GM23338 (cell line): ENCODE measurements at regions not wholly inside any gene's neighbourhood (a gene's known extent, or its start where the extent isn't known, plus 50 kb on each side); places are given as distances from the start of the nearest gene placed in this dataset.

Experiments used
- ATAC-seq: fragments of 200-7000 bp; cut with Tn5 transposase; 3 replicates; pipeline ENCODE4 v1.9.1; 2020
- DNase-seq: peaks from one replicate; pipeline ENCODE4 v3.0.0-alpha.2; 2015; ENCODE audit warnings: low spot score
- H2AFZ ChIP-seq: fragments of 200-600 bp; sonication (generic); 2 replicates; pipeline ENCODE4 v1.8.0; 2016; ENCODE audit warnings: antibody characterized with exemption, mild to moderate bottlenecking, moderate library complexity
- H3F3A ChIP-seq: fragments of 200-600 bp; sonication (generic); replicated peaks from 2 replicates; pipeline ENCODE4 v1.8.0; 2017; ENCODE audit warnings: antibody characterized with exemption, mixed run types, low read depth
- H3K27ac ChIP-seq: fragments of 200-600 bp; sonication (generic); 2 replicates; pipeline ENCODE4 v1.6.1; 2016; ENCODE audit warnings: low read depth
- H3K27me3 ChIP-seq: fragments of 200-600 bp; sonication (generic); 2 replicates; pipeline ENCODE4 v1.8.0; 2016; ENCODE audit warnings: mild to moderate bottlenecking, mixed run types, moderate library complexity; ENCODE audit not compliant: insufficient read depth
- H3K36me3 ChIP-seq: fragments of 200-600 bp; sonication (generic); 2 replicates; pipeline ENCODE4 v1.8.0; 2016; ENCODE audit warnings: mild to moderate bottlenecking; ENCODE audit not compliant: insufficient read depth
- H3K4me1 ChIP-seq: fragments of 200-600 bp; sonication (generic); 2 replicates; pipeline ENCODE4 v1.8.0; 2016; ENCODE audit warnings: mild to moderate bottlenecking, moderate library complexity; ENCODE audit not compliant: insufficient read depth
- H3K4me2 ChIP-seq: fragments of 200-600 bp; sonication (generic); 2 replicates; pipeline ENCODE4 v1.7.1; 2017; ENCODE audit warnings: mixed run types
- H3K4me3 ChIP-seq: fragments of 200-600 bp; sonication (generic); 2 replicates; pipeline ENCODE4 v1.6.1; 2016; ENCODE audit warnings: mixed run types
- H3K79me2 ChIP-seq: fragments of 200-600 bp; sonication (generic); replicated peaks from 2 replicates; pipeline ENCODE4 v1.8.0; 2017; ENCODE audit warnings: mild to moderate bottlenecking; ENCODE audit not compliant: insufficient read depth
- H3K9me2 ChIP-seq: fragments of 200-600 bp; sonication (generic); 2 replicates; pipeline ENCODE4 v1.8.0; 2017; ENCODE audit not compliant: insufficient read depth
- H4K20me1 ChIP-seq: fragments of 200-600 bp; sonication (generic); replicated peaks from 2 replicates; pipeline ENCODE4 v1.8.0; 2017; ENCODE audit warnings: mild to moderate bottlenecking; ENCODE audit not compliant: insufficient read depth
- H3K27ac Mint-ChIP-seq: 2 replicates; pipeline ENCODE4 v1.8.0; 2020; ENCODE audit warnings: inconsistent platforms, mild to moderate bottlenecking, moderate library complexity, mixed read lengths
- H3K27me3 Mint-ChIP-seq: 3 replicates; pipeline ENCODE4 v1.8.0; 2022; ENCODE audit warnings: low read depth, mild to moderate bottlenecking, moderate library complexity, mixed read lengths, inconsistent platforms; ENCODE audit not compliant: insufficient read depth, poor library complexity
- H3K36me3 Mint-ChIP-seq: 3 replicates; pipeline ENCODE4 v1.8.0; 2021; ENCODE audit warnings: low read depth, mild to moderate bottlenecking, inconsistent platforms, moderate library complexity, mixed read lengths
- H3K4me1 Mint-ChIP-seq: 3 replicates; pipeline ENCODE4 v1.8.0; 2020; ENCODE audit warnings: mild to moderate bottlenecking, inconsistent platforms, mixed read lengths
- H3K4me3 Mint-ChIP-seq: 3 replicates; pipeline ENCODE4 v1.8.0; 2021; ENCODE audit warnings: moderate library complexity, mild to moderate bottlenecking, inconsistent platforms, mixed read lengths
- H3K9me3 Mint-ChIP-seq: 3 replicates; pipeline ENCODE4 v1.8.0; 2020; ENCODE audit warnings: moderate library complexity, mild to moderate bottlenecking, inconsistent platforms, mixed read lengths
- EZH2 ChIP-seq: fragments of 200-600 bp; sonication (generic); IDR thresholded peaks from one replicate; pipeline ENCODE4 v1.8.0; 2017; ENCODE audit warnings: antibody characterized with exemption, mild to moderate bottlenecking, low read depth; ENCODE audit not compliant: unreplicated experiment
- POLR2AphosphoS5 ChIP-seq: IDR thresholded peaks from 2 replicates; pipeline ENCODE4 v1.6.1; 2016; ENCODE audit warnings: antibody characterized with exemption, low read depth
- ZNF114 ChIP-seq: fragments of 250-450 bp; sonication (Bioruptor Pico); IDR thresholded peaks from 2 replicates; pipeline ENCODE4 v1.5.0; 2020; ENCODE audit warnings: mild to moderate bottlenecking, moderate library complexity
- TF ChIP-seq, protein P1 (sequence below): IDR thresholded peaks from one replicate; pipeline ENCODE4 v1.6.1; 2018; ENCODE audit warnings: antibody characterized with exemption; ENCODE audit not compliant: unreplicated experiment

DNA sequence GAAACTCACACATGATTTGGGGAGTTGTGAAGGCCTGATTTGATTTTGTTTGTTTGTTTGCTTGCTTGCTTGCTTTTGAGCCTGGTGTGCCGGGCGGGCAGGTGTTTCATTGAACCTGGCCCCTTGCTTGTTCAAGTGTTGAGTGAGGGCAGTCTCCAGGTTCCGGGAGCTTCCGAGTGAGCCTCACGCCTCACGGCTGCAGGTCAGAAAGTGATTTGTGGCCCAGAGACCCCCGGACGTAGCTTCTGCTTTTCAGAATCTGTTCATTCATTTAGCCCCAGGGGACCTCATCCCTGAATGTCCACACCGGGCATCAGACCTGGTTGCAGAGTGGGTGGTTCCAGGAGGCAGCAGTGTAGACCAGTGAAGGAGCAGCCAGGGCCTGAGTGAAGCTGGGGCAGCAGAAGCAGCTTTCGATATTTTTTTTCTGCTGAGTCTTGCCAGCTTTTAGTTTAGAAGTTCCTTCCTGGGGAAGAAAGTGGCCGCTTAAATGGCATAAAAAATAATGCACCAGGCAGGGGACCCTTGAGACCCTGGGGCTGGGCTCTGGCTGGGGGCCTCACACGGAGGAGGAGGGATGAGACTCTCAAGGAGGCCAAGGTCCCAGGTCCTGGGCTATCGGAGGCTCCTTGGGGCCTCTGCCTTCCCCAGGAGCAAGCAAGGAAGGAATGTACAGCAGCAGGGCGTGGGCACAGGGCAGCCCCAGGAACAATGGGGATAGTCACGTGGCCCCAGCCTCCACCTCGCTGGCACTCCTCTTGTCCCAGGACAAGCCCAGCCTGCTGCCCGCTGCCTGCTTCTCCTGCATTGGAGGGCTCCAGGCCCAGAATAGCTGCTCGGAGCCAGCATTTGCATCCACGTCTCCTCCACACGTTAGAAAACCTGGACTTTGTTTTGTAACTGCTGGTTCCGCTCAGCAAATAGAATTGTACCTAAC is 89.2 kb upstream of the BHLHE23 start:
- no peaks in the 10 kb centered on the region for H4K20me1 ChIP-seq
- ATAC-seq (no peak), DNase-seq (no peak)
- no peak overlapping the region for H3K4me3 Mint-ChIP-seq
- no peaks in the 10 kb centered on the region for H3K9me2 ChIP-seq
- no peak overlapping the region for H3K27ac Mint-ChIP-seq
- H3K27ac ChIP-seq, result no peak overlapping the region
- H3K4me1 ChIP-seq, result peaks cover 16% of the 10 kb centered on the region
- no peaks in the 10 kb centered on the region for H3K36me3 Mint-ChIP-seq
- no peak overlapping the region for H3K4me2 ChIP-seq
- no peak overlapping the region for H3K4me3 ChIP-seq
- TF ChIP-seq POLR2AphosphoS5, result no peak
- H3K79me2 ChIP-seq, result no peaks in the 10 kb centered on the region
- H3K4me1 Mint-ChIP-seq, result peaks cover 4% of the 10 kb centered on the region; the same call in 2 of the 3 replicates
- H3K27me3 ChIP-seq, result peaks cover 28% of the 10 kb centered on the region
- H2AFZ ChIP-seq, result no peak overlapping the region
- H3K9me3 Mint-ChIP-seq, result no peaks in the 10 kb centered on the region; the same call in 2 of the 3 replicates
- no peaks in the 10 kb centered on the region for H3K36me3 ChIP-seq
- H3F3A ChIP-seq, result no peaks in the 10 kb centered on the region
- H3K27me3 Mint-ChIP-seq, result peaks cover 19% of the 10 kb centered on the region

DNA sequence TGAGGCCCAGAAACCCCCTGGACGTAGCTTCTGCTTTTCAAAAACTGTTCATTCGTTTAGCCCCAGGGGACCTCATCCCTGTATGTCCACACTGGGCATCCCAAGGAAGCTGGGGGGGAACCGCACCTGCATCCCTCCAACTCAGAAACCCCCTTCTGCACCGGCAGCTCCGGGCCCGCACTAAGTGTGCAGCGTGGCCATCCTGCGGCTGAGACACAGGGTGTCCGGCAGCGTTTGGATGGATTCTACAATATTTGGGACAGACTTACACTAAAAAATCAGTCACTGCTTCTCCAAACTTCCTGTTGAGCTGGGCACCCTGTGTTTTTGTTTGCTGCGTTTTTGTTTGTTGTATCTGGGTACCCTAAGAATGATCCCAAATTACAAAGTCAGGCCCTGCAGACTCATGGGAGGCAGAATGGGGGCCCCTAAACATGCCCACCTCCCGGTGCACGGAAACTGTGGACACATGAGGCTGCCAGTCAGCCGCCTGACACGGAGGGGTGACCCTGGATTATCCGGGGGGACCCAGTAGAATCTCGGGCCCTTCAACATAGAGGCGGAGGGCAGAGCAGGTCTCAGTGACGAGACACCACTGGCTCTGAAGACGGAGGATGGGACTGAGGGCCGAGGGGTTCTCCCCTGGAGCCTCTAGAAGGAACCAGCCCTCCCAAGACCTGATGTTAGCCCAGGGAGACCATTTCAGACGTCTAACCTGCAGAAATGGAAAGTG is 88.2 kb upstream of the BHLHE23 start:
- Mint-ChIP-seq H3K9me3 (no peaks in the 10 kb centered on the region; the same call in 2 of the 3 replicates), H3K4me3 (no peak overlapping the region), H3K27me3 (peaks cover 11% of the 10 kb centered on the region), H3K27ac (no peak overlapping the region), H3K4me1 (no peaks in the 10 kb centered on the region; the same call in 2 of the 3 replicates), H3K36me3 (no peaks in the 10 kb centered on the region)
- Histone ChIP-seq H3K27ac (no peak overlapping the region), H2AFZ (no peak overlapping the region), H3K4me1 (peaks cover 5% of the 10 kb centered on the region), H3K36me3 (no peaks in the 10 kb centered on the region), H3K4me2 (no peak overlapping the region), H3K4me3 (no peak overlapping the region), H3K9me2 (no peaks in the 10 kb centered on the region), H3F3A (no peaks in the 10 kb centered on the region), H4K20me1 (no peaks in the 10 kb centered on the region), H3K79me2 (no peaks in the 10 kb centered on the region), H3K27me3 (peaks cover 18% of the 10 kb centered on the region)
- DNase-seq, result no peak
- TF ChIP-seq, protein P1, sequence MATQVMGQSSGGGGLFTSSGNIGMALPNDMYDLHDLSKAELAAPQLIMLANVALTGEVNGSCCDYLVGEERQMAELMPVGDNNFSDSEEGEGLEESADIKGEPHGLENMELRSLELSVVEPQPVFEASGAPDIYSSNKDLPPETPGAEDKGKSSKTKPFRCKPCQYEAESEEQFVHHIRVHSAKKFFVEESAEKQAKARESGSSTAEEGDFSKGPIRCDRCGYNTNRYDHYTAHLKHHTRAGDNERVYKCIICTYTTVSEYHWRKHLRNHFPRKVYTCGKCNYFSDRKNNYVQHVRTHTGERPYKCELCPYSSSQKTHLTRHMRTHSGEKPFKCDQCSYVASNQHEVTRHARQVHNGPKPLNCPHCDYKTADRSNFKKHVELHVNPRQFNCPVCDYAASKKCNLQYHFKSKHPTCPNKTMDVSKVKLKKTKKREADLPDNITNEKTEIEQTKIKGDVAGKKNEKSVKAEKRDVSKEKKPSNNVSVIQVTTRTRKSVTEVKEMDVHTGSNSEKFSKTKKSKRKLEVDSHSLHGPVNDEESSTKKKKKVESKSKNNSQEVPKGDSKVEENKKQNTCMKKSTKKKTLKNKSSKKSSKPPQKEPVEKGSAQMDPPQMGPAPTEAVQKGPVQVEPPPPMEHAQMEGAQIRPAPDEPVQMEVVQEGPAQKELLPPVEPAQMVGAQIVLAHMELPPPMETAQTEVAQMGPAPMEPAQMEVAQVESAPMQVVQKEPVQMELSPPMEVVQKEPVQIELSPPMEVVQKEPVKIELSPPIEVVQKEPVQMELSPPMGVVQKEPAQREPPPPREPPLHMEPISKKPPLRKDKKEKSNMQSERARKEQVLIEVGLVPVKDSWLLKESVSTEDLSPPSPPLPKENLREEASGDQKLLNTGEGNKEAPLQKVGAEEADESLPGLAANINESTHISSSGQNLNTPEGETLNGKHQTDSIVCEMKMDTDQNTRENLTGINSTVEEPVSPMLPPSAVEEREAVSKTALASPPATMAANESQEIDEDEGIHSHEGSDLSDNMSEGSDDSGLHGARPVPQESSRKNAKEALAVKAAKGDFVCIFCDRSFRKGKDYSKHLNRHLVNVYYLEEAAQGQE, result no peak
- TF ChIP-seq ZNF114 (CRISPR knock-in tag) (no peak), POLR2AphosphoS5 (no peak), EZH2 (no peak)
- no peak for ATAC-seq
